ENCODE measurements at regions not wholly inside any gene's neighbourhood (a gene's known extent, or its start where the extent isn't known, plus 50 kb on each side); places are given as distances from the start of the nearest gene placed in this dataset.
"Not testable (repeated sequence)": the region's sequence is repeated elsewhere in the genome, so short reads cannot be mapped to it uniquely, and the experiment has no call there.

DNA sequence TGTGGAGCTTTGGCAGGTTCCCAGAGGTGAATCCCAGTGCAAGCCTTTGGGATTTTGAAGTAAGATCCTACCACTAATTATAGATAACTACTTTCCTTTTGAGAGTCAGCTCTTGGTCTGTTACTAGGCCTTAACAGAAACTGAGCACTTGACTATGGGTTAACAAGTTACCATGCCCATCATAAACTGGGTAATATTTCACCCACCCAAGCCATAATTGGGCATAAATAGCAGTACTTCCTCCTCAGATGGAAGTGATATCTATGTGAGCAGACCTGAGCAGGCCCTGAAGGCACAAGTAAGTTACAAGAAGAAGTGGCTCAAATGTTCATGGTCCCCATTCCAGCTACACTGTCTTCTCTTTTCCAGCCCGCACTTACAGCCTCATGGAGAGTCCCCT is 475.9 kb downstream of the LRRIQ3 start:
- Mint-ChIP-seq H3K27me3 (no peaks in the 10 kb centered on the region), H3K27ac (no peak overlapping the region), H3K4me1 (ENCODE audit: low read depth) (no peaks in the 10 kb centered on the region), H3K4me3 (no peak overlapping the region), H3K36me3 (ENCODE audit: low read depth) (no peaks in the 10 kb centered on the region), H3K9me3 (peaks cover 28% of the 10 kb centered on the region)
- intact Hi-C loops (cut with micrococcal nuclease), result no loop called here

DNA sequence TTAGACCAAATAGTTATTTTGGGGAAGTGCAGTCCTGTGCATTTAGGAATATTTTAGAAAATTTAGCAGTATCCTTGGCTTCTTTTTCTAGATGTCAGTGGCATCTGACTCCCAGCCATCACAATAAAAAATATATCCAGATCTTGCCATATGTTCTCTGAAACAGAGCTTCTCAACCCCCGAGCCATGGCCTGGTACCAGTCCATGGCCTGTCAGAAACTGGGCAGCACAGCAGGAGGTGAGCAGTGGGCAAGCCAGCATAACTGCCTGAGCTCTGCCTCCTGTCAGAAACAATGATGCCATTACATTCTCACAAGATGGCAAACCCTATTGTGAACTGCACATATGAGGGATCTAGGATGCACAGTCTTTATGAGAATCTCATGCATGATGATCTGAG is 480.0 kb downstream of the LRRIQ3 start:
- H3K27me3 Mint-ChIP-seq, result no peaks in the 10 kb centered on the region
- H3K9me3 Mint-ChIP-seq, result peaks cover 27% of the 10 kb centered on the region
- no peaks in the 10 kb centered on the region for H3K36me3 Mint-ChIP-seq (ENCODE audit: low read depth)
- no peak overlapping the region for H3K27ac Mint-ChIP-seq
- H3K4me1 Mint-ChIP-seq (ENCODE audit: low read depth), result no peaks in the 10 kb centered on the region
- intact Hi-C loops (cut with micrococcal nuclease), result no loop called here
- no peak overlapping the region for H3K4me3 Mint-ChIP-seq

DNA sequence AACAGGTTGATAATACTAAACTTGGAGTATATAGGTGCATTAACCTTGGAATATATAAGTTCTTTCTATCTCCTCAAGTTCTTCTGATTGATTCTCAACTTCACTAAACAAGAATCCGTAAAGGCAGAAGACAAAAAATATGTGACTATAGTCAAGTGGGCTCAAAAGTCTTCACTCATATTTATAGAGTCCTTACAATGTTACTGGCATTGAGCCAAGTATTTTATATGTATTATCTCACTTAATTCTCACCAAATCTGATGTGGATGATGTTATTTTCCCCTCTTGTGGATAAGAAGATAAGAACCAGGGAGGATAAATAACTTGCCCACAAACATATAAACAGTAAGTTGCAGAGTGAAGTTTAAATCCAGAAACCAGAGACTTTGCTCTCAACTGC is 486.9 kb downstream of the LRRIQ3 start:
- no peaks in the 10 kb centered on the region for H3K4me1 Mint-ChIP-seq (ENCODE audit: low read depth)
- intact Hi-C loops (cut with micrococcal nuclease), result no loop called here
- H3K27me3 Mint-ChIP-seq, result no peaks in the 10 kb centered on the region
- peaks cover 33% of the 10 kb centered on the region for H3K9me3 Mint-ChIP-seq
- no peaks in the 10 kb centered on the region for H3K36me3 Mint-ChIP-seq (ENCODE audit: low read depth)
- no peak overlapping the region for H3K4me3 Mint-ChIP-seq
- H3K27ac Mint-ChIP-seq, result no peak overlapping the region

GRCh38 chr1:73701826-73702225 is 496.1 kb downstream of the LRRIQ3 start:
- no peaks in the 10 kb centered on the region for H3K27me3 Mint-ChIP-seq
- intact Hi-C loops (cut with micrococcal nuclease), result no loop called here

GRCh38 chr1:73676186-73676585 is 521.8 kb downstream of the LRRIQ3 start:
- Mint-ChIP-seq H3K4me3 (no peak overlapping the region), H3K27ac (no peak overlapping the region), H3K4me1 (ENCODE audit: low read depth) (no peaks in the 10 kb centered on the region), H3K27me3 (no peaks in the 10 kb centered on the region), H3K36me3 (ENCODE audit: low read depth) (no peaks in the 10 kb centered on the region), H3K9me3 (no peaks in the 10 kb centered on the region)
- intact Hi-C loops (cut with micrococcal nuclease), result loop anchor here (5.0 kb wide), 1 partner anchor 1054 kb away; no protein-coding TSS in a partner anchor

More at GRCh38 chr1:73701826-73702225, 496.1 kb downstream of the LRRIQ3 start:
- no peaks in the 10 kb centered on the region for H3K4me1 Mint-ChIP-seq (ENCODE audit: low read depth)
- no peak overlapping the region for H3K4me3 Mint-ChIP-seq
- H3K9me3 Mint-ChIP-seq, result no peaks in the 10 kb centered on the region
- no peaks in the 10 kb centered on the region for H3K36me3 Mint-ChIP-seq (ENCODE audit: low read depth)
- no peak overlapping the region for H3K27ac Mint-ChIP-seq

GRCh38 chr1:73674945-73675561 is 522.9 kb downstream of the LRRIQ3 start:
- Mint-ChIP-seq H3K9me3 (no peaks in the 10 kb centered on the region), H3K27me3 (no peaks in the 10 kb centered on the region), H3K4me3 (no peak overlapping the region), H3K27ac (no peak overlapping the region), H3K36me3 (ENCODE audit: low read depth) (no peaks in the 10 kb centered on the region), H3K4me1 (ENCODE audit: low read depth) (no peaks in the 10 kb centered on the region)
- intact Hi-C loops (cut with micrococcal nuclease), result loop anchor here (5.0 kb wide), 1 partner anchor 1053 kb away; no protein-coding TSS in a partner anchor

GRCh38 chr1:73673971-73674370 is 524.0 kb downstream of the LRRIQ3 start:
- Mint-ChIP-seq H3K27ac (no peak overlapping the region), H3K9me3 (no peaks in the 10 kb centered on the region), H3K4me3 (no peak overlapping the region), H3K36me3 (ENCODE audit: low read depth) (no peaks in the 10 kb centered on the region), H3K27me3 (no peaks in the 10 kb centered on the region), H3K4me1 (ENCODE audit: low read depth) (no peaks in the 10 kb centered on the region)
- intact Hi-C loops (cut with micrococcal nuclease), result no loop called here

DNA sequence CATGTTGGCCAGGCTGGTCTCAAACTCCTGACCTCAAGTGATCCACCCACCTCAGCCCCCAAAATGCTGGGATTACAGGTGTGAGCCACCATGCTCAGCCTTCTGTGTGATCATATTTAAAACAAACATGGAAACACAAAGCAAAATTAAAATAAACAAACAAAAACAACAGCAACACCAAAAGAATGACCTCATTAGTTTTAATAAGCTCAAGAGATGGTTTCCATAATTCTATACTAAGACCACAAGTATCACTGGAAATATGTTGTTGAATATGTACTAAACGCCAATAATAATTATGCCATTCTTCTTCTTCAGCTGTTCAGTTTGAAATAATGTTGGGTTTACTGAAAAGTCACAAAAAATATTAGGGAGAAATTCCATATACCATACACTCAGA is 526.4 kb downstream of the LRRIQ3 start:
- Mint-ChIP-seq H3K4me1 (ENCODE audit: low read depth) (no peaks in the 10 kb centered on the region), H3K36me3 (ENCODE audit: low read depth) (no peaks in the 10 kb centered on the region), H3K27ac (no peak overlapping the region), H3K4me3 (no peak overlapping the region), H3K27me3 (no peaks in the 10 kb centered on the region), H3K9me3 (no peaks in the 10 kb centered on the region)
- intact Hi-C loops (cut with micrococcal nuclease), result no loop called here

- H3K27ac Mint-ChIP-seq; H3K4me1 Mint-ChIP-seq (ENCODE audit: low read depth); H3K36me3 Mint-ChIP-seq (ENCODE audit: low read depth); intact Hi-C loops (cut with micrococcal nuclease); H3K27me3 Mint-ChIP-seq; H3K4me3 Mint-ChIP-seq; H3K9me3 Mint-ChIP-seq: not testable (repeated sequence)
These were observed 530.0 kb downstream of the LRRIQ3 start for GRCh38 chr1:73667959-73668358.

- no peaks in the 10 kb centered on the region for H3K36me3 Mint-ChIP-seq (ENCODE audit: low read depth)
- H3K27me3 Mint-ChIP-seq, result no peaks in the 10 kb centered on the region
- H3K27ac Mint-ChIP-seq, result no peak overlapping the region
- intact Hi-C loops (cut with micrococcal nuclease), result no loop called here
- H3K4me3 Mint-ChIP-seq, result no peak overlapping the region
- H3K4me1 Mint-ChIP-seq (ENCODE audit: low read depth), result no peaks in the 10 kb centered on the region
- H3K9me3 Mint-ChIP-seq, result no peaks in the 10 kb centered on the region
These were observed 535.5 kb downstream of the LRRIQ3 start for GRCh38 chr1:73662526-73662925.

GRCh38 chr1:73659136-73659535 is 538.8 kb downstream of the LRRIQ3 start:
- H3K27ac Mint-ChIP-seq, result no peak overlapping the region
- H3K36me3 Mint-ChIP-seq (ENCODE audit: low read depth), result no peaks in the 10 kb centered on the region
- H3K9me3 Mint-ChIP-seq, result no peaks in the 10 kb centered on the region
- no peaks in the 10 kb centered on the region for H3K27me3 Mint-ChIP-seq
- no peaks in the 10 kb centered on the region for H3K4me1 Mint-ChIP-seq (ENCODE audit: low read depth)
- intact Hi-C loops (cut with micrococcal nuclease), result no loop called here
- H3K4me3 Mint-ChIP-seq, result no peak overlapping the region

DNA sequence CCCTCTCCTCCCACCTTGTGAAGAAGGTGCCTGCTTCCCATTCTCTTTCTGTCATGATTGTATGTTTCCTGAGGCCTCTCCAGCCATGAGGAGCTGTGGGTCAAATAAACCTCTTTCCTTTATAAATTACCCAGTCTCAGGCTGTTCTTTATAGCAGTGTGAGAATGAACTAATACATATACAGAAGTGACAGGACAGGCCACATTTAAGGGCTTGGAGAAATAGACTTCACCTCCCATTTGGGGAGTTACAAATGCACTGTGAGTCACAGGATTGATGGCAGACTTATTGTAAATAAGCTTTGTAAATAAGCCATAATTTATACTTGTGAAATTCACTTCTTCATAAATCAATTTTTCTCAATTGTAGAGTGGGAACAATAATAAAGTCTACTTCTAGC is 543.3 kb downstream of the LRRIQ3 start:
- Mint-ChIP-seq H3K9me3 (peaks cover 8% of the 10 kb centered on the region), H3K4me3 (no peak overlapping the region), H3K36me3 (ENCODE audit: low read depth) (no peaks in the 10 kb centered on the region), H3K4me1 (ENCODE audit: low read depth) (no peaks in the 10 kb centered on the region), H3K27me3 (no peaks in the 10 kb centered on the region), H3K27ac (no peak overlapping the region)
- intact Hi-C loops (cut with micrococcal nuclease), result no loop called here

GRCh38 chr1:73644198-73644597 is 553.8 kb downstream of the LRRIQ3 start:
- Mint-ChIP-seq H3K27me3 (no peaks in the 10 kb centered on the region), H3K4me1 (ENCODE audit: low read depth) (no peaks in the 10 kb centered on the region), H3K36me3 (ENCODE audit: low read depth) (no peaks in the 10 kb centered on the region), H3K9me3 (no peaks in the 10 kb centered on the region), H3K4me3 (no peak overlapping the region), H3K27ac (no peak overlapping the region)
- intact Hi-C loops (cut with micrococcal nuclease), result no loop called here

GRCh38 chr1:73639494-73639893 is 558.5 kb downstream of the LRRIQ3 start:
- no peak overlapping the region for H3K27ac Mint-ChIP-seq
- no peaks in the 10 kb centered on the region for H3K9me3 Mint-ChIP-seq
- H3K36me3 Mint-ChIP-seq (ENCODE audit: low read depth), result no peaks in the 10 kb centered on the region
- peaks cover 11% of the 10 kb centered on the region for H3K4me1 Mint-ChIP-seq (ENCODE audit: low read depth)
- intact Hi-C loops (cut with micrococcal nuclease), result no loop called here
- H3K4me3 Mint-ChIP-seq, result no peak overlapping the region
- H3K27me3 Mint-ChIP-seq, result no peaks in the 10 kb centered on the region

DNA sequence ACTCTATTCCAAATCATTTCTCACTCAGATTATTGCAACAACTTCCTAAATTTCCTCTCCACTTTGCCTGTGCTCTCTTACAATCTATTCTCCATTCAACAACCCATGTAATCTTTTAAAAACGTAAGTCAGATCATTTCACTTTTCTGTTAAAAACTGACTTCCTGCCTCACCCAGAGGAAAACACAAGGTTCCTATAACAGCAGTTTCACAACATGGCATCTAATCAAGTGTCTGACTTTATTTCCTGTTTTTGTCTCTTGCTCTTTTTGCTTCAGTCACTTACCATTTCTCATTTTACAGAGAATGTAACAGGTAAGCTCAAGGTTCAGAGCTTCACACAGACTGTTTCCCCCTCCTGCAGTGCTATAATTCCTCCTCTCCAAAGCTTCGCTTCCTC is 560.7 kb downstream of the LRRIQ3 start:
- no peaks in the 10 kb centered on the region for H3K27me3 Mint-ChIP-seq
- H3K36me3 Mint-ChIP-seq (ENCODE audit: low read depth), result no peaks in the 10 kb centered on the region
- no peaks in the 10 kb centered on the region for H3K9me3 Mint-ChIP-seq
- peak overlapping the region; percentile 0 for H3K27ac Mint-ChIP-seq
- no peak overlapping the region for H3K4me3 Mint-ChIP-seq
- peaks cover 11% of the 10 kb centered on the region for H3K4me1 Mint-ChIP-seq (ENCODE audit: low read depth)
- intact Hi-C loops (cut with micrococcal nuclease), result no loop called here
